Activated T-helper 2 cell treated with anti-CD3 and anti-CD28 coated beads, Interferon-gamma antibody, Interleukin-2, Interleukin-4, amounts not matched to agents 10 μg/mL and 5 μg/mL and 100 μg/mL, durations not matched to agents 14 hours and 24 hours and 36 hours (primary cell): ENCODE measurements at regions not wholly inside any gene's neighbourhood (a gene's known extent, or its start where the extent isn't known, plus 50 kb on each side); places are given as distances from the start of the nearest gene placed in this dataset.
A peak's percentile ranks its signal among the peaks of the same experiment; 100 is the strongest.

Experiments used
- DNase-seq: peaks from one replicate; pipeline ENCODE4 v3.0.0; 2021; ENCODE audit warnings: low spot score
- H3K27ac Mint-ChIP-seq: one replicate; pipeline ENCODE4 v1.8.0; 2021; ENCODE audit warnings: mixed read lengths
- H3K27me3 Mint-ChIP-seq: one replicate; pipeline ENCODE4 v1.8.0; 2021; ENCODE audit warnings: low read depth, mixed read lengths
- H3K36me3 Mint-ChIP-seq: one replicate; pipeline ENCODE4 v1.8.0; 2021; ENCODE audit warnings: low read depth, mixed read lengths
- H3K4me1 Mint-ChIP-seq: one replicate; pipeline ENCODE4 v1.8.0; 2021; ENCODE audit warnings: low read depth, mixed read lengths
- H3K4me3 Mint-ChIP-seq: one replicate; pipeline ENCODE4 v1.8.0; 2021; ENCODE audit warnings: low read depth, mild to moderate bottlenecking, moderate library complexity, mixed read lengths
- H3K9me3 Mint-ChIP-seq: one replicate; pipeline ENCODE4 v1.8.0; 2021; ENCODE audit warnings: mixed read lengths
- intact Hi-C: fragments of 100-400 bp; cut with micrococcal nuclease; formaldehyde crosslinking; loops from one replicate; pipeline ENCODE4 v1.15.1; 2023

- Mint-ChIP-seq H3K36me3 (no peaks in the 10 kb centered on the region), H3K4me1 (peaks cover under 1% of the 10 kb centered on the region), H3K27ac (no peak overlapping the region), H3K4me3 (no peak overlapping the region), H3K9me3 (no peaks in the 10 kb centered on the region), H3K27me3 (no peaks in the 10 kb centered on the region)
- intact Hi-C loops: no loop called here
- DNase-seq: no peak
Measured at GRCh38 chr5:158519433-158520021, 580.2 kb downstream of the EBF1 start.

- Mint-ChIP-seq H3K4me3 (no peak overlapping the region), H3K36me3 (no peaks in the 10 kb centered on the region), H3K27ac (no peak overlapping the region), H3K27me3 (no peaks in the 10 kb centered on the region), H3K9me3 (no peaks in the 10 kb centered on the region), H3K4me1 (peaks cover 16% of the 10 kb centered on the region)
- DNase-seq: no peak
- intact Hi-C loops: no loop called here
Measured at GRCh38 chr5:158516521-158516920, 583.2 kb downstream of the EBF1 start.

GRCh38 chr5:158514986-158515359 lies 584.7 kb downstream of the EBF1 start:
- H3K27ac Mint-ChIP-seq: no peak overlapping the region
- no peaks in the 10 kb centered on the region for H3K27me3 Mint-ChIP-seq
- H3K4me1 Mint-ChIP-seq: peaks cover 18% of the 10 kb centered on the region
- no peaks in the 10 kb centered on the region for H3K9me3 Mint-ChIP-seq
- H3K36me3 Mint-ChIP-seq: no peaks in the 10 kb centered on the region
- intact Hi-C loops: no loop called here
- no peak overlapping the region for H3K4me3 Mint-ChIP-seq
- DNase-seq: no peak

- intact Hi-C loops: no loop called here
- Mint-ChIP-seq H3K27me3 (no peaks in the 10 kb centered on the region), H3K9me3 (no peaks in the 10 kb centered on the region), H3K4me1 (peaks cover 18% of the 10 kb centered on the region), H3K4me3 (no peak overlapping the region), H3K27ac (no peak overlapping the region), H3K36me3 (no peaks in the 10 kb centered on the region)
- DNase-seq: no peak
Measured at GRCh38 chr5:158514319-158514985, 585.3 kb downstream of the EBF1 start.

- H3K27ac Mint-ChIP-seq: peak overlapping the region; percentile 34
- H3K9me3 Mint-ChIP-seq: no peaks in the 10 kb centered on the region
- no peaks in the 10 kb centered on the region for H3K27me3 Mint-ChIP-seq
- H3K4me1 Mint-ChIP-seq: peaks cover 18% of the 10 kb centered on the region
- no peak for DNase-seq
- intact Hi-C loops: no loop called here
- peak overlapping the region; percentile 9 for H3K4me3 Mint-ChIP-seq
- no peaks in the 10 kb centered on the region for H3K36me3 Mint-ChIP-seq
Measured at GRCh38 chr5:158513490-158514318, 586.0 kb downstream of the EBF1 start.

- no peak for DNase-seq
- Mint-ChIP-seq H3K4me3 (no peak overlapping the region), H3K9me3 (peaks cover 7% of the 10 kb centered on the region), H3K27ac (no peak overlapping the region), H3K27me3 (no peaks in the 10 kb centered on the region), H3K36me3 (no peaks in the 10 kb centered on the region), H3K4me1 (peaks cover 18% of the 10 kb centered on the region)
- intact Hi-C loops: no loop called here
Measured at GRCh38 chr5:158511454-158511853, 588.3 kb downstream of the EBF1 start.

- no peak for DNase-seq
- Mint-ChIP-seq H3K9me3 (peaks cover 14% of the 10 kb centered on the region), H3K27me3 (peaks cover 1% of the 10 kb centered on the region), H3K36me3 (no peaks in the 10 kb centered on the region), H3K4me3 (no peak overlapping the region), H3K27ac (no peak overlapping the region), H3K4me1 (peaks cover 18% of the 10 kb centered on the region)
- intact Hi-C loops: no loop called here
Measured at GRCh38 chr5:158510479-158510878, 589.2 kb downstream of the EBF1 start.

- DNase-seq: no peak
- intact Hi-C loops: no loop called here
- Mint-ChIP-seq H3K9me3 (peaks cover 23% of the 10 kb centered on the region), H3K4me3 (no peak overlapping the region), H3K27ac (no peak overlapping the region), H3K36me3 (no peaks in the 10 kb centered on the region), H3K4me1 (peaks cover 2% of the 10 kb centered on the region), H3K27me3 (peaks cover 1% of the 10 kb centered on the region)
Measured at GRCh38 chr5:158506648-158507047, 593.1 kb downstream of the EBF1 start.

- Mint-ChIP-seq H3K27ac (no peak overlapping the region), H3K4me3 (no peak overlapping the region), H3K36me3 (no peaks in the 10 kb centered on the region), H3K9me3 (peaks cover 23% of the 10 kb centered on the region), H3K4me1 (no peaks in the 10 kb centered on the region), H3K27me3 (peaks cover 1% of the 10 kb centered on the region)
- intact Hi-C loops: no loop called here
- no peak for DNase-seq
Measured at GRCh38 chr5:158502686-158503085, 597.0 kb downstream of the EBF1 start.

GRCh38 chr5:158499892-158500418 lies 599.8 kb downstream of the EBF1 start:
- H3K9me3 Mint-ChIP-seq: peaks cover 4% of the 10 kb centered on the region
- H3K4me1 Mint-ChIP-seq: no peaks in the 10 kb centered on the region
- no peak overlapping the region for H3K27ac Mint-ChIP-seq
- H3K27me3 Mint-ChIP-seq: no peaks in the 10 kb centered on the region
- H3K4me3 Mint-ChIP-seq: no peak overlapping the region
- DNase-seq: no peak
- H3K36me3 Mint-ChIP-seq: no peaks in the 10 kb centered on the region
- intact Hi-C loops: no loop called here

GRCh38 chr5:158499075-158499891 lies 600.4 kb downstream of the EBF1 start:
- H3K4me1 Mint-ChIP-seq: no peaks in the 10 kb centered on the region
- no peak overlapping the region for H3K27ac Mint-ChIP-seq
- no peak for DNase-seq
- no peaks in the 10 kb centered on the region for H3K9me3 Mint-ChIP-seq
- H3K4me3 Mint-ChIP-seq: no peak overlapping the region
- H3K27me3 Mint-ChIP-seq: no peaks in the 10 kb centered on the region
- no peaks in the 10 kb centered on the region for H3K36me3 Mint-ChIP-seq
- intact Hi-C loops: no loop called here

- Mint-ChIP-seq H3K27me3 (no peaks in the 10 kb centered on the region), H3K4me3 (no peak overlapping the region), H3K4me1 (no peaks in the 10 kb centered on the region), H3K9me3 (no peaks in the 10 kb centered on the region), H3K36me3 (no peaks in the 10 kb centered on the region), H3K27ac (no peak overlapping the region)
- DNase-seq: no peak
- intact Hi-C loops: no loop called here
Measured at GRCh38 chr5:158496624-158497023, 603.1 kb downstream of the EBF1 start.
